GOT3 (cell line): ENCODE measurements at regions not wholly inside any gene's neighbourhood (a gene's known extent, or its start where the extent isn't known, plus 50 kb on each side); places are given as distances from the start of the nearest gene placed in this dataset.
"Not testable (repeated sequence)": the region's sequence is repeated elsewhere in the genome, so short reads cannot be mapped to it uniquely, and the experiment has no call there.

Experiments used
- DNase-seq: peaks from one replicate; lab custom pipeline; 2025; ENCODE audit warnings: mixed read lengths; lab: John Stamatoyannopoulos, UW

DNA sequence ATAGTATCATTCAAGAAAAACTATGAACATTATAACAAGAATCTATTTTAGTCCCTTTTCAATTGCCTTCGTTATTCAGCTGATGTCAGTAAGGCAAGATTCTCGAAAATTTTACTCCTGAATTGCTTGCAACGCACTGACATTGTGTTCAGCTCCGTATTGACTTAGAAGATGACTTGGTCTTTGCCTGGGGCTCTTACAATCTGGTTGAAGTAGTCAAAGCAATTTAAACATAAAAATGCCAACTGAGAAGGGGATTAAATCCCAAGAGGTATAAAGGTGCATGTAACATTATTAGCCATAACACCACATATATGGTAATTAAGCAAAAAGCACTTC lies 507.1 kb downstream of the CENPC start:
- no peak for DNase-seq

DNA sequence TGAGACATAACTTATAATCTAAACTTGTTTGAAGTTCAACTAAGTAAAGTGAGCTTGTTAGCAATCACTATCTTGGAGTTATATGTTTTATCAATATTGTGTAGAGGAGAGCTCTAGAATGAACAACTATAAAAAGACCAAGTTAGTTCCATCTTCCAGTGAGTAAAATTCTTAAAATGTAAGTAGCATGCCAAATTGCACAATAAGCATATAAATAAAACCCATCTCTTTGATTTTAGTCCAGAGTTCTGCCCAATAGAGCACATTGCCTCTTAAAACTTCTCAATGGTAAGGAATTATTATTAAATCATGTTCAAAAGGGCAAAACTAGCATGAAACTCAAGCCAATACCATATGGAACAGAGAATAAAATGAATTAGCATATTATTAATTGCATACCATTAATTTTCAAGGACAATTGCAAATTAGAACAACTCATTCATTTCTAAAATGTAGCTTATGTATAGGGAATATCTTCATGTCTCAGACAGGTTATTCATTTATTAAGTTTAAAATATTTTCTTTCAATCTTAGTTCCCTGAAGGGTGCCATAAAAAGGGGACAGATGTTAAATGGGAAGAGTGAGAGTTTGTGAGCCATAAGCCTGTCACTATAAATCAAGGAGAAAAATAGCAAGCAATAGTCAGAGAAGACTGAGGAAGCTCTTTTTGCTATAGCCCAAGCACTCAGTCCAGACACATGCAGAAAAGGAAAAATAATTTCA lies 507.6 kb downstream of the CENPC start:
- no peak for DNase-seq

DNA sequence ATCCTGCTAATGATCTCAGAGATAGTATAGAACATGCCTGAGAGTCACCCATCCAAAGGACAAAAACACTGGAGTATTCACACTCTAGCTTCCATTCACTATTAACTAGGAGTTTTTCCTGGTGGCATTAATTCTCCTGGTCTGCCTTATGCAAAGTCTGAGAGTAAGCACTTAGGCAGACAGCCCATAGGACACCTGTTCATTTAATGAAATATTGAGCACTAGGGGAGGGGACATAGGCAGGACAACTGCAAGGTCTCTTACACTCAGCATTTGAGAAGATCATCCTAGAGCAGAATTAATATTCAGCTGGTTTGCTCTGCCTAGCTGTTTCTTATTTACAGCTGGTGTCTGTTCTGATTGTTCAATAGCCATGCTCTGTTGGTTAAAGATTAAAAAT lies 508.5 kb downstream of the CENPC start:
- DNase-seq, result no peak

DNA sequence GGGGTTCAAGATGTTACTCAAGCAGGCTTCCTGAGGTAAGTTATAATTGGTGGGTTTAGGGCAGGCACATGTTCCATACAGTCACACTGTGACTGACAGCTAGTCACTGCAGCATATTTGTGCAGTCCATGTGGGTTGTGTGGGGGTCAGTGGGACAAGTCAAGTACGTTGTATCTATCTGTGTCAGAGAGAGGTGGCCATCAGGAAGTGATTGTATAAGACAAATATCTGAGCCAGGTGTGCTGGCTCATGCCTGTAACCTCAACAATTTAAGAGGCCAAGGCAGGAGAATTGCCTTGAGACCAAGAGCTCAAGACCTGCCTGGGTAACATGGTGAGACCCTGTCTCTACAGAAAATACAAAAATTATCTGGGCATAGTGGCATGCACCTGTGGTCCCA lies 509.3 kb downstream of the CENPC start:
- no peak for DNase-seq

DNA sequence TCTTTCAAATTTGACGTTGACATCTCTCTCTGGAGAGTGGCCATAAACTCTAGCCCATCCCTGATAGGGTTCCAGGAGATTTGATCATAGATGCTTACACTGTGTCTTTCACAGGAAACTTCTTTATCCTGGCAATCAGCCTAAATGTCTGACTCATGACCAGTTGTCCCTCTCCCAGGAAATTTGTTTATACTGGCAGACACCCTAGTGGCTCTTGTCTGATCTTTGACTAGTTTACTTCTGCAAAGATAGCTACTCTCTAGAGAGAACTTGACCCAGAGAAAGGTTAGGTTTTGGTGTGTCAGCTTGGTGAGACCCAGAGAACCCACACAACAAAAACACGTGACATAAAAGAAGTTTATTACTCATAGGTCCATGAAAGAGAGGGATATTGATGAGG lies 509.8 kb downstream of the CENPC start:
- DNase-seq, result no peak

DNA sequence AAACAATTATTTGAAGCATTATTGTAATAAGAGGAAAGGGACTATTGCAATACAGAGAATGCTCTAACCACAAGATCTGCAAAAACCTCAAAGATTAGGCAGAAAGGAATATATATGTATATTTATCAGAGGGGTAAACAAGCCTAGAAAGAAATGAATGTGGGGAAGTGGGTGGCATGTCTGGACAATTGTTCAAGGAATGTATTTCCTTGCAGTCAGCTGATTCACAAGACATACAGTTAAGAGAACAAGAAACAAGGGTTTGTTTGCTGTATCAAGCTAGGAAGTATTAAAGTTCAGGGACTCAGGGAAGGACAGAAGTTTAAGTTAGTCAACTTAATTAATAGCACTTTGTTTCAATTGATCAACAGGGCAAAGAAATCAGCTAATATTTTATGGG lies 514.7 kb downstream of the CENPC start:
- DNase-seq, result no peak

DNA sequence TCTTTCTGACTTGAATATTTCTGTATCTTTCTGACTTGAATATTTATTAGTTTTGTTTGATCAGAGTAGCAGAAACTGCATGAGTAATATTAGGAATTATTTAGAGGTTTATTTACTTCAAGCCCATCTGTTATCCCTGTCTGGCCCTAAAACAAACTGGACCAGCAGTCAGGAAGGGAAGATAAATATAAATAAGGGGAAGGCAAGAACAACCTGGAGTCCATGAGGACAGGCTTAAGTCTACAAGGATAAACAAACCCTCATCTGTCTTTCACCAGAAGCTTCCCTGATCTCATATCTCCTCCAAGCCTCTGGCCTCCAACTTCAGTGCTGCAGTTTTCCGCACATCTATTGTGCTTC lies 524.9 kb downstream of the CENPC start:
- DNase-seq, result no peak

DNA sequence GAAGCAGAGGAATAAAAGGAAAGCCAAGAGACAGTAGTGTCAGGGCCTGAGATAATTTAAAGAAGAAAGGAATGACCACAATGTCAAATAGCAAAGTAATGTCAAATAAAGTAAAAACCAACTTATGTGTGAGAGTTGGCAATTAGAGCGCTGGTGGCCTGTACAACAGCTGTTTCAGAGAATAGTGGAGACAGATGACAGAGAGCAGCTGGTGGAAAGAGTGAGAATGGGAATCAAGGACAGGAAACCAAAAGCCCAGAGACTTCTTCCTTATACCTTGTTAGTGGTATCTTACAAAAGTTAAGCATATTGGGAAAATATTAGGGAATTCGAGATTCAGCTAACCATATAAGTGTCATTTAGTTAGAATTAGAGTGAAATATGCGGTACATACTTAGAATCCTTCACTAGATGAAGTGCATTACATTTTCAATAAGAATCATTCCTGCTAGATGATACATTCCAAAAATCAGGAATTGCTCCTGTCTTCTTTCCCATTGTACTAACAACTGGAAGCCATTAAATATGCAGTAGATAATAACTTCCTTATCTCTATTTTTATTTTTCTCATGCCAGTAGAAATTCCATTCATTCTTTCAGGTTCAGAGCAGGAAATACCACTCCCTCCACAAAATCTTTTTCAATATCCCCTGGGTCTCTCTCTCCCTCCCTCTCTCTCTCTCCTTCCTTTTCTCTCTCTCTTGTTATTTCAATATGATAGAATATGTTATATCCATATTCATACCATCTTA lies 525.4 kb downstream of the CENPC start:
- no peak for DNase-seq

DNA sequence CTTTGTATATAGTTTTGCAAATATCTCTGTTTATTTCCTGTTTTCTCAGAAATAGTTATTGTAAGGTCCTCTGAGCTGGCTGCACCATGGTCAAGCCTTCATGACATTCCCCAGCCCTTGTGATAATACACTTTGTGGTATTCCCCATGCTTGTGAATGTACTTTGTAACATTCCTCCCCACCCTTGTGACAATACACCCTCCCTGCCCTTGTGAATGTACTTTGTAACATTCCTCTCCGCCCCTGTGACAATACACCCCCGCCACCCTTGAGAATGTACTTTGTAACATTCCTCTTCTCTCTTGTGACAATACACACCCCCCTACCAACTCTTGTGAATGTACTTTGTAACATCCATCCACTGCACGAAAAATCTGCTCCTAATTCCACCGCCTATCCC lies 530.7 kb downstream of the CENPC start:
- no peak for DNase-seq

DNA sequence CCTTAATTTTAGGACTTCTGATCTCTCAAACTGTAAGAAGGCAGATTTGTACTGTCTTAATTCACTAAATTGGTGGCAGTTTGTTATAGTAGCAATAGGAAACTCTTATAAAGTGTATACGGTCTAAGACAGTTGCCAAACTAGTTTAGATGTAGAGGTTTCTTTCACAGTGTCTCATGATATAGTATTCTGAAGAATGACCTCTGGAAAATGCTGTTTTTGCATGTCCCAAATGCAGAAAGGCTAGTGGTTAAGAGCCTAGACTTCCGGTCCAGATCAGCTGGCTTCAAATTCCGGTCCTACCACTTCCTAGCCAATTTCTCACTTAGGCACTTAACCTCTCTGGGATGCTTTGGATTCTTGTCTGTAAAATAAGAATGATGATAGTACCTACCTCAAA lies 538.5 kb downstream of the CENPC start:
- DNase-seq, result no peak

DNA sequence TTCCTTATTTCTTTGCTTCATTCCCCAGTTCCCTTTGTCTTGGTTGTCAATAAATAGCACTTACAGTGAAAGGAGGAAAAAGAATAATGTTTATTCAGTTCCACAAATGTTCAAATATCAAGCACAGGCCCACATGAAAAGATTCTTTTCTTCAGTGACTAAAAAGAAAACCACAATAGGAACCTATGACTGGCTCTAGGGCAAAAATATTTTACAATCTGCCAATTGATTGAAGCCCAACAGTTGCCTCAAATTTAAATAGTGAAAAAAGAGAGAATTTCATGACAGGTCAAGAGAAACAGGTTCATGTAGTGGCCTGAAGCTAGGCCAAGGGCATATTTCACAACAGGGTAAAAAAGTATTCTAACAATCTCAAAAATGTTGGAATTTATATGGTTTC lies 553.8 kb downstream of the CENPC start:
- DNase-seq, result no peak

DNA sequence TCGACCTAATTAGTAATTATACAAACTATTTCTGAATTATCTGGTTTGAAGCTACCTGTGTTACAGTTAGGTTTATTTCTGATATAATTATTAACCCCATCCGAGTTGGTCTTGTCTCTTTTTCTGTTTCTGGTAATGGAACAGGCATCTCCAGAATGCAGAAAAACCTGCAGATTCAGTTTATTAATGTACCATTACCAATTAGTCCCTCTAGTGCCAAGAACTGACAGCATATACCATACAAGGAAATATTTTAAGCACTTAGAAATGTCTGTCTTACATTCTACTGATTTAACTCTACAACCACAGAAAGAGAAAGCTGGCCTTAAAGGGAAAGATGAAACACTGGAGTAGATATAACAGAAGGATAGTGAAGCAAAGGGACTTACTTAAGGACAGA lies 570.6 kb downstream of the CENPC start:
- no peak for DNase-seq

DNA sequence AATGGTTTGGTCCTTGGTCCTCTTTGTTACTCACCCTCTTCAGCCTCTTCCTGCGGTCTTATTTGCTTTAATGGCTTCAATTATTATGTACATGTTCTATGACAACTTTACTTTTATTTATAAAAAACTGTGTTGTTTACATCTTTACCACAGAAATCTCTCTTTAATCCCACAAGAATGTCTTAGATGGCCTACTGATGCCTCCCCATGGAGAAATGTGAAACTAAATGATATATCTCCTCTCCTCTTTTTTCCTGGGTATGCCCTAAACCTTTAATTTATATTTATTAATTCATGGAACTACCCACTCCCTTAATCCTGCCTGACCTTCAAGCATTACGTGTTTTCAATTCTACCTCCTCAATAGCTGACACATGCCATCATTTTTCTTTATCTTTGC lies 573.2 kb downstream of the CENPC start:
- no peak for DNase-seq

DNA sequence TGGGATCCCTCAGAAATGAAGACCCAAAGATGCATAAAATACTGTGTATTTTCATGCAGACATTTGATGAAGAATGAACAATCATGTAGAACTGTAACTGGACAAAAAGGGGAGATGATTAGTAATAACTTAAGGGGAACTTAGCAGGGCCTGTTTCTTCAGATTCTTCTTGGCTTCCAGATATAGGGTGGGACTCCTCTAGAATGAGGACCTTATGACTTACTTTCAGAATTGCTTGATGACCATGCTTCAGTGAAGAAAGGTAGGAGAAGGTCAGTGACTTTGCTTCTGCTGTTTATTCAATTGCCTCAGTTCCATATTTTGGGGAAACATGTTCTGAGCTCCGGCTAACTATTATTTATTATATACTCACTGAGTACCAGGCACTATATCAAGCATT lies 580.8 kb downstream of the CENPC start:
- DNase-seq, result no peak

DNA sequence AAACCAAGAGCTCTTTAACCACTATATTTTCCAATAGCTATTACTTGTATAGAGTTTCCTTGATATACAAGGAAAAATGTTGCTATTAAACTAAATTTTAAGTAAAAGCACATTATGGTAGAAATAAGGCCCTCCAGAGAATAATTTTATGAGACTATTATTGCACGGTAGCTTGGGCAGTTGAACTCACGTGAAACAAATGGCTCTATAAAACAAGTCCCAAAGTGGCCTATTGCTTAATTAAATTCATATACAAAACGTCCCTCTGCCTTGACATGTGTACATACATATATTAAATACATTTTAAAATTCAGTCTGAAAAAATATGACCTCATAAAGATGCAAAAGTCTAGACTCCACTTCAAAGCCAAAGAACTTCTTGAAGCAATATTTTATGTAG lies 582.2 kb downstream of the CENPC start:
- DNase-seq, result no peak

DNA sequence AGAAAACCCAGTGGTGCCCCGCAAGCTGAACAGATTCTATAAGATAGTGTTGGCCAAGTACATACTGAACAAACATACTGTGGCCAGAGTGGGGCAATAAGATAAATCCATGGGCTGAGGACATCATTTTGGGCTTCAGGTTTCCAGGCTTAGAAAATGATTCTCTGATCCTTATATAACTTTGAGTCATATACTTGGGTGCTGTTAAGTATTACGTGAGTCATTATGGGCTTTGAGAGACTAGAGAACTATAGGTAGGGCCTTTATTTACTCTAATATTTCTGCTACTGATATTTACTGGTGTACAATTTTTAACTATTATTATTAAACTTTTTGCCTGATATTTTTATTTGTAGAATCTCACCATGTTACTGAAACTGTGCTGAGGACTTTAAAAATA lies 586.1 kb downstream of the CENPC start:
- no peak for DNase-seq

DNA sequence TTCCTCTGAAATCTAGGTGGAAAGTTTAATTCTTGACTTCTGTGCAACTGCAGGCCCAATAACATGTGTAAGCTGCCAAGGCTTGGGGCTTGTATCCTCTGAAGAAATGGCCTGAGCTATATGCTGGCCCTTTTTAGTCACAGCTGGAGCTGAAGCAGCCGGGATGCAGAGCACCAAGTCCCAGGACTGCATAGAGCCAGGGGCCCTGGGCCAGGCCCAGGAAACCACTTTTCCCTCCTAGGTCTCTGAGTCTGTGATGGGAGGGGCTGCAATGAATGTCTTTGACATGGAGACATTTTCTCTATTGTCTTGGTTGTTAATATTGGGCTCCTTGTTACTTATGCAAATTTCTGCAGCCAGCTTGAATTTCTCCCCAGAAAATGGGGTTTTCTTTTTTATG lies 588.5 kb downstream of the CENPC start:
- DNase-seq, result no peak

DNA sequence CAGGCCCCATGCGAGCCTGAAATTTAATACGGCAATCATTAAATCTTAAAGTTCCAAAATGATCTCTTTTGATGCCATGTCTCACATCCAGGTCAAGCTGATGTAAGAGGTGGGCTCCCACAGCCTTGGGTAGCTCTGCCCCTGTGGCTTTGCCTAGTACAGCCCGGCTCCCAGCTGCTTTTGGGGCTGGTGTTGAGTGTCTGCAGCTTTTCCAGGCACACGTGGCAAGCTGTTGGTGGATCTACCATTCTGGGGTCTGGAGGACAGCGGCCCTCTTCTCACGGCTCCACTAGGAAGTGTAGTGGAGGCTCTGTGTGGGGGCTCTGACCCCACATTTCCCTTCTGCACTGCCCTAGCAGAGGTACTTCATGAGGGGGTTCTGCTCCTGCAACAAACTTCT lies 588.9 kb downstream of the CENPC start:
- DNase-seq, result no peak

DNA sequence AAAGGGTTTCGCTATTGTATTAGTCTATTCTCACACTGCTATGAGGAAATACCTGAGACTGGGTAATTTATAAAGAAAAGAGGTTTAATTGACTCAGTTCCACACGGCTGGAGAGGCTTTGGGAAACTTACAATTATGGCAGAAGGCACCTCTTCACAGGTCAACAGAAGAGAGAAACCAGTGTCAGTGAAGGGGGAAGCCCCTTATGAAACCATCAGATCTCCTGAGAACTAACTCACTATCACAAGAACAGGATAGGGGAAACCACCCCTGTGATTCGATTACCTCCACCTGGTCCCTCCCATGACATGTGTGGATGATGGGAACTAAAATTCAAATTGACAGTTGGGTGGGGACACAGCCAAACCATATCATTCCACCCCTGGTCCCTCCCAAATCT lies 589.5 kb downstream of the CENPC start:
- no peak for DNase-seq

DNA sequence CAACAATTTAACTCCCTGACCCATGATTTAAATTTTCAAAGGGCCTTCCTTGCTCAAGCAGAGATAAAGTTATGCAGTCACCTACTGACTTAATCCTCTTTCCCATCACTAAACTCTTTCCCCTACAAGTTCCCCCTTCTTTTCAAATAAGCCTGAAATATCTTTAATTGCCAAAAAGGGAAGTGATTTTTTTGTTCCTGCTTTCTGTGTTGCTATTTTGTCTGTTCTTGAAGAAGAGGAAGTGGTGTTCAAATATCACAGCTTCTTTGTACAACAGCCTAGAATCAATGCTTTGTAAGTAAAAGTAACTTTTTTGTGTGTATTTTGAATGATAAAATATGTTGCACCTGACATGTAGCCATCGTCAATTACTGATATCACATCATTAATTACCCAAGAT lies 595.9 kb downstream of the CENPC start:
- no peak for DNase-seq

DNA sequence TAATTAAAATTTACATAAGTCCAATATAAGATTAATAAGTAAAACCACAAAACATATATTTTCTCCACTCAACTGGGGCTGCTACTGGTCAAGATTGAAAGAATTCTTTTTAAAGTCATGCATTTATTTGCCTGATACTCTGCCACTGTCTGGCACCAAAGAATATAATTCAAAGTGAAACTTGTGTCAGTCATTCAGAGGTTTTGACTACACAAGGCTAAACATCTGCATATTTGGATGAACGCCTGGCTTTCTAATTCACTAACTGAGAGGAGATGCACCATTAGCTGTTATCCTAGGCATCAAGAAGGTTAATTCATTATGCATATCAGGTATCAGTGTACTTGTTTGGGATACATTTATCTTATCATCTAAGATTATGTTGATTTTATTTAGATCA lies 598.5 kb downstream of the CENPC start:
- DNase-seq, result no peak

DNA sequence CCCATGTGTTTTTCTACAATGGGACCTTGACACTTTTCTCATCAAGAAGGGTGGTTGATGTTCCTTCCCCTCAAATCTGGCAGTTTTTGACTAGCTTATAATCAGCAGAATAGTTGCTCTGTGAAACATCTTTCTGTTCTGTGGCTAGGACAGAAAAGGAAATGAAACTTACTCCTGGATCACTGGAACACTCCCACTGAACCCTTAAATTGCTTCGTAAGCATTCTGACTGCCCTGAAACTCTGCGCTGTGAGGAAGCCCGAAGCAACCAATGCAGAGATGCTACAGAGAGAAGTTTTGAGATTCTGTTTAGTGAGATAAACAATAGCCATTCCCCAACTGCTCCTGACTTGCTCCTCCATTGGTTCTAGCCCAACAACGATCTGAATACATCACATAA lies 602.2 kb downstream of the CENPC start:
- DNase-seq, result no peak

DNA sequence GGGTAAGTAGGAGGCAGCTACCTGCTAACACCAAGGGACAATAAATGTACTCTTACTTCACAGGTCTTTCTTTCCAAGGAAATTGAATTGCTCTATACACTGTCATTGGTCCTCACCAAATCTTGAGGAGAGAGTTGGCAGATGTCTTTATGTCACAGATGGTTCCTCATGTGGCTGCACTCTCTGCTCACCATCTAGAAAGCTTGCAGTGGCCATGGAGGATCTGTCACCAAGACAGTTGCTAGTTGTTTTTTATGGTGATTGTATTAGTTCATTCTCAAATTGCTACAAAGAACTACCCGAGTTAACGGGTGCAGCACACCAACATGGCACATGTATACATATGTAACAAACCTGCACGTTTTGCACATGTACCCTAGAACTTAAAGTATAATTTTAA lies 613.3 kb downstream of the CENPC start:
- DNase-seq, result not testable (repeated sequence)

DNA sequence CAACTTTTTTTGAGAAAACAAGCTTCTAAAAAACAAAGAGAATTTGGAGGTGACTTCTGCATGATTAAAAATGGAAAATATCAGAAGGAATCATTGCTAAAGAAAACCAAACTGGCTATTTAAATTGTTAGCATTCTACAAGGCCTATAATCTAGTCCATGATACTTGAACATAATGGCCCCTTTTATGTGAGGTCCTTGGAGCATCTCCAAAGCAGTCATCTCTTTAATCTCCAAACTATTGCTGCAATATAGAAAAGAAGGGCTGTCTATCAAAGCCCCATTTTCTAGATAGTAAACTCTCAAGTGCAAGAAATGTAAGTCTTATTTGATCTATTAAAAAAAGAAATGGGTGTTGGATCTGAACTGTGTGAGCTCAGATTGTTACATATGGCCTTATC lies 615.1 kb downstream of the CENPC start:
- DNase-seq, result no peak
